ENCODE measurements at regions not wholly inside any gene's neighbourhood (a gene's known extent, or its start where the extent isn't known, plus 50 kb on each side); places are given as distances from the start of the nearest gene placed in this dataset.

- H4K20me1 ChIP-seq (ENCODE audit: insufficient read depth, poor library complexity, severe bottlenecking) = no peaks in the 10 kb centered on the region
- no peak for TF ChIP-seq EZH2phosphoT487 (IDR thresholded peaks at IDR 0.05; ENCODE audit: low read depth, severe bottlenecking, unreplicated experiment)
- TF ChIP-seq CTCF (IDR thresholded peaks at IDR 0.05; ENCODE audit: poor library complexity) = no peak
- no peak for TF ChIP-seq EZH2 (IDR thresholded peaks at IDR 0.05; ENCODE audit: borderline replicate concordance)
- no peaks in the 10 kb centered on the region for H3K9me2 ChIP-seq (replicated peaks; ENCODE audit: insufficient read depth)
- no peaks in the 10 kb centered on the region for H3K79me2 ChIP-seq
- no peak for DNase-seq (ENCODE audit: low spot score)
- H3K27ac ChIP-seq = no peak overlapping the region
- H3K4me2 ChIP-seq = no peak overlapping the region
- 79% methylated on average over 5 of the region's 5 CpGs for WGBS (ENCODE audit: low lambda C conversion rate, missing lambda C conversion rate)
- no peak overlapping the region for H3K4me3 ChIP-seq
- no peaks in the 10 kb centered on the region for H3K4me1 ChIP-seq (ENCODE audit: insufficient read depth)
- no peaks in the 10 kb centered on the region for H3K36me3 ChIP-seq (replicated peaks; ENCODE audit: insufficient read depth, low read depth)
- H2AFZ ChIP-seq = no peak overlapping the region
- H3K9me3 ChIP-seq (ENCODE audit: low read depth) = no peaks in the 10 kb centered on the region
- no peaks in the 10 kb centered on the region for H3K27me3 ChIP-seq
Observed at GRCh38 chr5:17723876-17724275, 89.6 kb downstream of the TAF11L14 start.

GRCh38 chr5:17727098-17727497 lies 92.8 kb downstream of the TAF11L14 start:
- Histone ChIP-seq H4K20me1 (ENCODE audit: insufficient read depth, poor library complexity, severe bottlenecking) (no peaks in the 10 kb centered on the region), H3K79me2 (no peaks in the 10 kb centered on the region), H3K4me2 (no peak overlapping the region), H3K27ac (no peak overlapping the region), H3K4me1 (ENCODE audit: insufficient read depth) (no peaks in the 10 kb centered on the region), H3K9me3 (ENCODE audit: low read depth) (no peaks in the 10 kb centered on the region), H3K4me3 (no peak overlapping the region), H2AFZ (no peak overlapping the region), H3K9me2 (replicated peaks; ENCODE audit: insufficient read depth) (no peaks in the 10 kb centered on the region), H3K27me3 (no peaks in the 10 kb centered on the region), H3K36me3 (replicated peaks; ENCODE audit: insufficient read depth, low read depth) (no peaks in the 10 kb centered on the region)
- no peak for DNase-seq (ENCODE audit: low spot score)
- WGBS (ENCODE audit: low lambda C conversion rate, missing lambda C conversion rate) = 80% methylated on average over 3 of the region's 3 CpGs
- TF ChIP-seq EZH2 (IDR thresholded peaks at IDR 0.05; ENCODE audit: borderline replicate concordance) = no peak
- TF ChIP-seq EZH2phosphoT487 (IDR thresholded peaks at IDR 0.05; ENCODE audit: low read depth, severe bottlenecking, unreplicated experiment) = no peak
- TF ChIP-seq CTCF (IDR thresholded peaks at IDR 0.05; ENCODE audit: poor library complexity) = no peak

- H4K20me1 ChIP-seq (ENCODE audit: insufficient read depth, poor library complexity, severe bottlenecking) = no peaks in the 10 kb centered on the region
- WGBS (ENCODE audit: low lambda C conversion rate, missing lambda C conversion rate) = 94% methylated on average over 2 of the region's 2 CpGs
- no peaks in the 10 kb centered on the region for H3K9me3 ChIP-seq (ENCODE audit: low read depth)
- no peak overlapping the region for H3K4me3 ChIP-seq
- no peaks in the 10 kb centered on the region for H3K36me3 ChIP-seq (replicated peaks; ENCODE audit: insufficient read depth, low read depth)
- H3K27me3 ChIP-seq = no peaks in the 10 kb centered on the region
- no peak overlapping the region for H3K4me2 ChIP-seq
- no peaks in the 10 kb centered on the region for H3K79me2 ChIP-seq
- H3K9me2 ChIP-seq (replicated peaks; ENCODE audit: insufficient read depth) = no peaks in the 10 kb centered on the region
- no peak for DNase-seq (ENCODE audit: low spot score)
- no peak for TF ChIP-seq CTCF (IDR thresholded peaks at IDR 0.05; ENCODE audit: poor library complexity)
- no peak for TF ChIP-seq EZH2 (IDR thresholded peaks at IDR 0.05; ENCODE audit: borderline replicate concordance)
- no peaks in the 10 kb centered on the region for H3K4me1 ChIP-seq (ENCODE audit: insufficient read depth)
- no peak overlapping the region for H3K27ac ChIP-seq
- H2AFZ ChIP-seq = no peak overlapping the region
Observed at GRCh38 chr5:17730421-17730820, 96.2 kb downstream of the TAF11L14 start.

GRCh38 chr5:17732351-17732923 lies 98.2 kb downstream of the TAF11L14 start:
- no peaks in the 10 kb centered on the region for H3K36me3 ChIP-seq (replicated peaks; ENCODE audit: insufficient read depth, low read depth)
- WGBS (ENCODE audit: low lambda C conversion rate, missing lambda C conversion rate) = 85% methylated on average over 3 of the region's 3 CpGs
- no peaks in the 10 kb centered on the region for H4K20me1 ChIP-seq (ENCODE audit: insufficient read depth, poor library complexity, severe bottlenecking)
- H3K4me2 ChIP-seq = no peak overlapping the region
- no peaks in the 10 kb centered on the region for H3K9me3 ChIP-seq (ENCODE audit: low read depth)
- no peak overlapping the region for H2AFZ ChIP-seq
- no peak overlapping the region for H3K4me3 ChIP-seq
- no peaks in the 10 kb centered on the region for H3K79me2 ChIP-seq
- no peaks in the 10 kb centered on the region for H3K4me1 ChIP-seq (ENCODE audit: insufficient read depth)
- no peak for DNase-seq (ENCODE audit: low spot score)
- no peaks in the 10 kb centered on the region for H3K27me3 ChIP-seq
- no peak for TF ChIP-seq EZH2phosphoT487 (IDR thresholded peaks at IDR 0.05; ENCODE audit: low read depth, severe bottlenecking, unreplicated experiment)
- no peak for TF ChIP-seq CTCF (IDR thresholded peaks at IDR 0.05; ENCODE audit: poor library complexity)
- TF ChIP-seq EZH2 (IDR thresholded peaks at IDR 0.05; ENCODE audit: borderline replicate concordance) = no peak
- H3K9me2 ChIP-seq (replicated peaks; ENCODE audit: insufficient read depth) = no peaks in the 10 kb centered on the region
- no peak overlapping the region for H3K27ac ChIP-seq
